ENCODE measurements at regions not wholly inside any gene's neighbourhood (a gene's known extent, or its start where the extent isn't known, plus 50 kb on each side); places are given as distances from the start of the nearest gene placed in this dataset.

DNA sequence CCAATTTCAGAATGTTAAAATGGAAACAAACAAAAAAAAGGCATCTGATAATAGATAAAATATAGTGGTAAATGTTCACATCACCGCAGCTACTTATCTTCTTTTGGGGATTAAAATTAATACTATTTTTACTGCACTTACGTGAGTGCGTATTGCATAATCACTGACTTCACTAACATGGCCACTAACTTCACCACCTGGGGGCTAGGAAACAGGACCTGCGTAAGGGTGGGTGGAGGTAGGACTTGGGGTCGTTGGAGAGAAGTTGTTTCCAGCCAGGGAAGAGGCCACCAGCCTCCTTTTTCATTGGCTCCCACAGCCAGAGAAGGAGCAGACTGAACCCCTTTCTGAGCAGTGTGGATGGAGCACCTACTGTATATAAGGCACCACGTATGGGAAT, 166.4 kb downstream of the SALL1 start:
- no peak for DNase-seq
- 48 to 53% (median 50%) methylated on average over 6 of the region's 6 CpGs for WGBS, 4 donors
- no peaks in the 10 kb centered on the region for H3K36me3 ChIP-seq
- intact Hi-C loops (cut with DNase I): no loop called here
- no peaks in the 10 kb centered on the region for H3K4me1 ChIP-seq
- H3K27ac ChIP-seq: no peak overlapping the region
- peaks cover 0 to 8% (median 0%) of the 10 kb centered on the region in 9 donors for H3K27me3 ChIP-seq
- no peak for ATAC-seq
- no peak overlapping the region for H3K4me3 ChIP-seq
- H3K9me3 ChIP-seq: peaks cover 0 to 14% (median 0%) of the 10 kb centered on the region in 12 donors
- no peak for TF ChIP-seq POLR2A (IDR thresholded peaks at IDR 0.05)
- TF ChIP-seq, protein P1, sequence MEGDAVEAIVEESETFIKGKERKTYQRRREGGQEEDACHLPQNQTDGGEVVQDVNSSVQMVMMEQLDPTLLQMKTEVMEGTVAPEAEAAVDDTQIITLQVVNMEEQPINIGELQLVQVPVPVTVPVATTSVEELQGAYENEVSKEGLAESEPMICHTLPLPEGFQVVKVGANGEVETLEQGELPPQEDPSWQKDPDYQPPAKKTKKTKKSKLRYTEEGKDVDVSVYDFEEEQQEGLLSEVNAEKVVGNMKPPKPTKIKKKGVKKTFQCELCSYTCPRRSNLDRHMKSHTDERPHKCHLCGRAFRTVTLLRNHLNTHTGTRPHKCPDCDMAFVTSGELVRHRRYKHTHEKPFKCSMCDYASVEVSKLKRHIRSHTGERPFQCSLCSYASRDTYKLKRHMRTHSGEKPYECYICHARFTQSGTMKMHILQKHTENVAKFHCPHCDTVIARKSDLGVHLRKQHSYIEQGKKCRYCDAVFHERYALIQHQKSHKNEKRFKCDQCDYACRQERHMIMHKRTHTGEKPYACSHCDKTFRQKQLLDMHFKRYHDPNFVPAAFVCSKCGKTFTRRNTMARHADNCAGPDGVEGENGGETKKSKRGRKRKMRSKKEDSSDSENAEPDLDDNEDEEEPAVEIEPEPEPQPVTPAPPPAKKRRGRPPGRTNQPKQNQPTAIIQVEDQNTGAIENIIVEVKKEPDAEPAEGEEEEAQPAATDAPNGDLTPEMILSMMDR (IDR thresholded peaks at IDR 0.05): no peak

DNA sequence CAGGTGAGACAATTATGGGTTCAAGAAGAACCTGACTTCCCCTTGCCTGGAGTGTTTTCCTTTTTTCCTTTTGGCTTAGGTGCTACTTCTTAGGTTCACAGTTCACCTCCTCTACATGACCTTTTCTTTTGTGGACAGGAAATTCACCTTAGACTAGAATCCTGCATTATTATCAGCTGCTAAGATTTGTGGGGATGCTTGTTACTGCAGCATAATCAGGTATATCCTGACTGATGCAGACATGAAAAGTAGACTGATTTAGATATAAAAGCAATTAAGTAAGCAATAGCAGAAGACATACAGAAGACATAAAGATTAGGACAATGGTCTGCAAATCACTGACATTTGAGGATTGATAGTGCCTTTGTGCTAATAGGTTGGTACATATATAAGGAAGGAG, 168.3 kb downstream of the SALL1 start:
- TF ChIP-seq, protein P1 (IDR thresholded peaks at IDR 0.05): no peak
- no peak for TF ChIP-seq POLR2A (IDR thresholded peaks at IDR 0.05)
- Histone ChIP-seq H3K4me3 (no peak overlapping the region), H3K9me3 (peaks cover 0 to 14% (median 0%) of the 10 kb centered on the region in 12 donors), H3K4me1 (no peaks in the 10 kb centered on the region), H3K36me3 (no peaks in the 10 kb centered on the region), H3K27ac (no peak overlapping the region), H3K27me3 (peaks cover 0 to 8% (median 0%) of the 10 kb centered on the region in 9 donors)
- intact Hi-C loops (cut with DNase I): no loop called here
- DNase-seq (no peak), ATAC-seq (no peak)

DNA sequence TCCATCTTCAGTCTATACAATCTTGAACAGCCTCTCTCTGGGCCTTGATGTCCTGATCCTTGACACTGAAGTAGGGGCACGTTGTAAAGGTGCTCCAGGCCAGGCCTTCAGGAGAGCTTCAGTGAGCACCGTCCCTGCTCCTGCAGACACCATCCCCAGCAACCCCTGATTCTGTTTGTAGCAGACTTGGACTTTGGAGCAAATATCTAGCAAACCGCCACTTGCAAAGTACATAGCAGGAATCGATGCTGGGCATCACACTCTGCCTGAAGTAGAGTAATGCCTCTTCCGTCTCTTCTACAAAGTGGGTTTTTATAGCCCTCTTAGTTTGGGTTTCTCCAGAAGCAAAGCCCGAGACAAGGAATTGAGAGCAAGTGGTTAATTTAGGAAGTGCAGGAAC, 169.1 kb downstream of the SALL1 start:
- intact Hi-C loops (cut with DNase I): no loop called here
- no peaks in the 10 kb centered on the region for H3K36me3 ChIP-seq
- ATAC-seq (no peak), DNase-seq (no peak)
- no peak overlapping the region for H3K4me3 ChIP-seq
- H3K4me1 ChIP-seq: no peaks in the 10 kb centered on the region
- peaks cover 0 to 9% (median 0%) of the 10 kb centered on the region in 9 donors for H3K27me3 ChIP-seq
- no peak for TF ChIP-seq POLR2A (IDR thresholded peaks at IDR 0.05)
- TF ChIP-seq, protein P1 (IDR thresholded peaks at IDR 0.05): no peak
- 77 to 84% (median 81%) methylated on average over 6 of the region's 6 CpGs for WGBS, 4 donors
- no peak overlapping the region for H3K27ac ChIP-seq
- H3K9me3 ChIP-seq: peaks cover 0 to 14% (median 0%) of the 10 kb centered on the region in 12 donors

DNA sequence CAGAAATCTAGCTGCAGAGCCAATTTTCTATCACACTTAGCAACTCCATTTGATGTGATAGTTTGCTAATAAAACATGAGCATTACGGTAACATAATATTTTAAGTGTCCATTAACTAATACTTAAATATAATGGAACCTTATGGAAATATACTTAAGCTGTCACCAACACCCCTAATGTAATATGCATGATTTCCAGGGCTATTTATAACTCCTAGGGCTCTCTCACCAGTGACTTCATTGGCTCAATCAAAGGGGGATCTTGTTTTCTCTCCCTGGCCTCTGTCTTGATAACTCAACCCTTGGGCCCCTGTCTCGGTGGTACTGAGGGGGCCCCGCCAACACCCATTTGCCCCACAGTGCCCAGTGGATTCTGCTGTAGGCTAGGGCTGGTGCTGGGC, 170.4 kb downstream of the SALL1 start:
- no peak for TF ChIP-seq POLR2A (IDR thresholded peaks at IDR 0.05)
- TF ChIP-seq, protein P1 (IDR thresholded peaks at IDR 0.05): no peak
- DNase-seq: no peak
- H3K27ac ChIP-seq: no peak overlapping the region
- no peaks in the 10 kb centered on the region for H3K4me1 ChIP-seq
- H3K27me3 ChIP-seq: peaks cover 0 to 16% (median 0%) of the 10 kb centered on the region in 9 donors
- 39 to 63% (median 55%) methylated on average over 3 of the region's 3 CpGs for WGBS, 4 donors
- intact Hi-C loops (cut with DNase I): no loop called here
- no peak overlapping the region for H3K4me3 ChIP-seq
- H3K9me3 ChIP-seq: peaks cover 0 to 7% (median 0%) of the 10 kb centered on the region in 12 donors
- no peaks in the 10 kb centered on the region for H3K36me3 ChIP-seq
- no peak for ATAC-seq

All from heart left ventricle (tissue), 16 donors.